Erythroblast (primary cell): ENCODE measurements at regions not wholly inside any gene's neighbourhood (a gene's known extent, or its start where the extent isn't known, plus 50 kb on each side); places are given as distances from the start of the nearest gene placed in this dataset.
"Not testable (repeated sequence)": the region's sequence is repeated elsewhere in the genome, so short reads cannot be mapped to it uniquely, and the experiment has no call there.

ENCODE experiments used
- DNase-seq, 2 experiments: peaks; one replicate each; lab custom pipeline; 2025; lab: John Stamatoyannopoulos, UW
- GATA1 ChIP-seq: IDR thresholded peaks from 2 replicates; pipeline ENCODE4 v1.6.1; 2011; ENCODE audit warnings: low read depth, mild to moderate bottlenecking, control low read depth, low read length, moderate library complexity
- POLR2A ChIP-seq: IDR thresholded peaks from 2 replicates; pipeline ENCODE4 v1.6.1; 2011; ENCODE audit warnings: mild to moderate bottlenecking, low read length

DNA sequence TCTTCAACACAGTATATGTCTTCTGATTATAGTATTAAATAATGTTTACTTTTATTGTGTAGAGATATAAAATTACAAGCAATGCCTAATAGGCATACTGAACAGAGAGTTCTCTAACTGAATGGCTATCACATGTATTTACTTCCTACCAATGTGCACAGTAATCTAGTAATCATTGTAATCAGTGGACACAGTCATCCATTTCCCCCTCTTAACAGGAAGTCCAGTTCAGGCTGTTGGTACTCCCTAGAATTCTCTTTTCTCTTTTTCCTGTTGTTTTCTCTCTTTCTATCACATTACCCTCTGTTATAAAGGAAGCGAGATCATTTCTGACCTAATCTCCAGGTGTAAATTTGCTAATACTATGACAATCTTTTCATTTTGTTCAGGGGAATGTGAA is 172.5 kb downstream of the HTR1B start:
- TF ChIP-seq POLR2A, result no peak
- TF ChIP-seq GATA1, result no peak
- no peak for DNase-seq

DNA sequence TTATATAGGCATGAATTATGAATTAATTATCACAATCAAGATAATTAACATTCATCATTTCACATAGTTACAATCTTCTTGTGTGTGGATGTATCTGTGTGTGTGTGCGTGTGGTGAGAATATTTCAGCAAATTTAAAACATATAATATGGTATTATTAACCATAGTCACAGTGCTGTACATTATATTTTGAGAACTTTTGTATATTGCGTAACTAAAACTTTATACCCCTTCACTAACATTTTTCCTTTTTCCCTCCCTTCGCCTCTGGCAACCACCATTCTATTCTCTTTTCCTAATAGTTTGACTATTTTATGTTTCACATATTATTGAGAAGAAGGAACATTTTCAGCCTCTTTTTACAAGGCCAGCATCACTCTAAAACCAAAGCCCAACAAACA is 176.8 kb downstream of the HTR1B start:
- DNase-seq, result no peak
- no peak for TF ChIP-seq POLR2A
- no peak for TF ChIP-seq GATA1

- TF ChIP-seq GATA1 (no peak), POLR2A (no peak)
- DNase-seq, result no peak
Observed at GRCh38 chr6:77273929-77274328, 189.4 kb downstream of the HTR1B start.

DNA sequence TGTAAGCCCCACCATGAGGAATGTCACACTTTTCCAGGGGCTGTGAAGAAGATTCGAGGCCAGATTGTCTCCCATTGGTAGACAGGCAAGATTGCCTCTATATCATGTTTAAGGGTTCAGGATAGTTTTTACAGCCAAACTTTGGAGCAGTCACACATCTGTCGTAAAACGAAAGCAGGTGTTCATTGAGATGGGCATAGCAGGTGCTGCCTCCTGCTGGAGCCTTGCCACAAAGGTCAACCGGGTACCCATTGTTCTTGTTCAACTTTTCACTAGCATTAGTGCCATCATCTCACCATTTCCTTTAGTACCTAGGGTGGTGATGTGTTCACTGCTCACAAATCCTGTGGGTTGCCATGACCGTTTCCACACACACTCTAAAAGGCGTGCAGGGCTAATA is 198.3 kb downstream of the HTR1B start:
- no peak for DNase-seq
- no peak for TF ChIP-seq GATA1
- TF ChIP-seq POLR2A, result no peak

DNA sequence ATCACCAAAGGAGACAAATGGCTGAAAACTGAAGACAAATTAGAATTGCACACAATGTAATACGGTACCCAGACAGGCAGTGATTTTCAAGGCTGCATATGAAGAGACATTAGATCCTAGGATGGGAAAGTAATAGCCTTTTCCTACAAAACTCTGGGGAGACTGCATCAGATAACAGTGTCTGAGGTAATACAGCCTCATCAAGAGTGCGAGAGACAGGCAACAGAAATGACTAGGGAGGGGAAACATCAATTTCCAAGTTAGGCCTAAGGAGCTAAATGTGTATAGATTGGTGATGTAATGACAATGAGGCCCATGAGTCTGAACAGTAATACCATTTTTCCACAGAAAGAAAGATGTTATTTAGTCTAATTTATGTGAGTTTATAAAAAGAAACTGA is 200.3 kb downstream of the HTR1B start:
- DNase-seq, result no peak
- TF ChIP-seq GATA1 (no peak), POLR2A (no peak)

- DNase-seq, result not testable (repeated sequence)
Observed at GRCh38 chr6:77251801-77252200, 211.5 kb downstream of the HTR1B start.

- no peak for TF ChIP-seq GATA1
- TF ChIP-seq POLR2A, result no peak
- DNase-seq, result no peak
Observed at GRCh38 chr6:77249560-77249959, 213.7 kb downstream of the HTR1B start.

DNA sequence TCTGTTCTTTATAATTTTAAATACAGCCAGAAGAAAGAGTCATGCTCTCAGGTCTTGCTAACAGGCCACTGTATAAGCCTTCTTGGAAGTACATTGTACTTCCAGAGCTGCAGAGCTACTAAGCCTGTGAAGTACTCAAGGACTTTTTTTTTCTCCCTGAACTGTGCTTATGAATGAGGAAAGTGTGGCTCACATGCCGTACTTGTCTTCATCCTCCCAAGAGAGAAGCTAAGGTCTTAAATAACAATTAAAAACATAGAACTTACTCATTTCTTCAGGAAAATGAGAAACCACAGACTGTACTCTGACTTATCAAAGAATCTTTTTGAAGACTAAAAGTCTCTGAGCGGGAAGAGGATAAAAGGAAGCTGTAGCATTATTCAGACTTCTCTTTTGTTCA is 218.3 kb downstream of the HTR1B start:
- TF ChIP-seq GATA1 (no peak), POLR2A (no peak)
- DNase-seq, result no peak

GRCh38 chr6:77231438-77232305 is 231.6 kb downstream of the HTR1B start:
- no peak for DNase-seq
- TF ChIP-seq GATA1 (no peak), POLR2A (no peak)

DNA sequence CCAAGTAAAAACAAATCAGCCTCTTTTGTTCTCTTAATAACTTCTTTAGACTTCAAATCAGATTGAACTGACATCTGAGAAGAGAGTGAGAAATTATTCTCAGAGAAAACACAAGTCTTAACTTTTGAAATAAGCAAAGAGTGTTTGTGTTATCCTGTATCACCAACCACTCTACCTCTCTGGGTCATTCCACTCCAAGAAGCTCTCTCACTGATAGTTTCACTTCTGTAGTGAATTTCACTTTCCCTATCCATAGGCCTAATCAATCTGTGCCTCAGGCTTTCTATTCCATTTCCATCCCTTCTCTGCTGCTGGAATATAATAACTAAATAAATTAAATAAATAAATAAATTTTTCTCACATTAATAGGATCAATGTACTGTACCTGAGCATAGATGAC is 235.0 kb downstream of the HTR1B start:
- no peak for DNase-seq
- TF ChIP-seq POLR2A, result no peak
- TF ChIP-seq GATA1, result no peak

GRCh38 chr6:77217896-77218295 is 245.4 kb downstream of the HTR1B start:
- no peak for TF ChIP-seq POLR2A
- TF ChIP-seq GATA1, result no peak
- DNase-seq, result no peak

DNA sequence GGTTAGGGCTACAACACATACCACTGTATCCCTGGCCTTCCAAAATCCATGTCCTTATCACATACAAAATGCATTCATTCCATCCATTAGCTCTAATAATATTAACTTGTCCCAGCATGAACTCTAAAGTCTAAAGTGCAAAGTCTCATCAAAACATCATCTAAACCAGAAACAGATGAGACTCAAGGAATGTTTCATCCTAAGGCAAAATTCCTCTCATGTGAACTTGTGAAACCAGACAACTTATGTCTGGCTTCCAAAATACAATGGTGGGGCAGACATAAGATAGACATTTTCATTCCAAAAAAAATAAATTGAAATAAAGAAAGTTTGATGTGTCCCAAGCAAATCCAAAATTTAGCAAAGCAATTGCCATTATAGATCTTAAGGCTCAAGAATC is 257.4 kb downstream of the HTR1B start:
- TF ChIP-seq GATA1 (no peak), POLR2A (no peak)
- no peak for DNase-seq

GRCh38 chr6:77204555-77204954 is 258.7 kb downstream of the HTR1B start:
- TF ChIP-seq GATA1 (no peak), POLR2A (no peak)
- DNase-seq, result no peak

GRCh38 chr6:77183447-77183846 is 279.8 kb downstream of the HTR1B start:
- DNase-seq, result no peak
- no peak for TF ChIP-seq POLR2A
- TF ChIP-seq GATA1, result no peak

DNA sequence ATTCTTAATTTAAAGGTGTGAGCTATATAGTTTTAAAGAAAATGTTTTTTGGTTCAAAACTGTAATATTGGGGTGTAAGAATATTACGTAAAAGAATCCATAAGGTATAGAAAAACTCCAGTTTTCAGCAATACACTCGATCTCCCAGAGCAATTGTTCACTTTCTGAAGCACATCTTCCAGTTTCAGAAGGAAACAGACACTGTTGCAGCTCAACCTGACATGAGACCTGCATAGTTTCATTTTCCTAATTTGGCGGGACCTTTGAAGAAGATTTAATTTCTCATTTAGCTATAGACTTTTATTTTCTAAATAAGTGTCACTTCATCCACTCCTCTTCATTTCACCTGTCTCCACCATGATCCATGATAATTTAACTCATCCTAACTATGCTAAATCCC is 281.5 kb downstream of the HTR1B start:
- DNase-seq, result no peak
- no peak for TF ChIP-seq GATA1
- TF ChIP-seq POLR2A, result no peak

DNA sequence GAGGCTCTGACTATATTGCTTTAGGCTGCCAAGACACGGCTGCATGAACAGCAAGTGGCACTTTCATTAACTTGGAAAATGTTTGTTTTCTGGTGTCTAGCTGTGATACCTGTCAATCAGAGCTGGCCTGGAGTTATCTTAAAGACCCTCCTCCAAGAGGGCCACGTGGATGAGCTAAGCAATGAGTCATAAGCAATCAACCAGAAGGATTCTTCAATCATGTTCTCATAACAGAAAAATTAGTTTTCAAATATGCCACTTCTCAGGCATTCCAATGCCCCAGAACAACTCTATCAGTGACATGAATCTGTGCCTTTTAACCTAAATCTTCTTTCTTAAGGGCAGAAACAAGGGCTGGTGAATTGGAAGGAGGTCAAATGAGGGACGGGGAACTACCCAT is 283.0 kb downstream of the HTR1B start:
- no peak for DNase-seq
- TF ChIP-seq GATA1, result no peak
- no peak for TF ChIP-seq POLR2A
